ENCODE measurements at regions not wholly inside any gene's neighbourhood (a gene's known extent, or its start where the extent isn't known, plus 50 kb on each side); places are given as distances from the start of the nearest gene placed in this dataset.

DNA sequence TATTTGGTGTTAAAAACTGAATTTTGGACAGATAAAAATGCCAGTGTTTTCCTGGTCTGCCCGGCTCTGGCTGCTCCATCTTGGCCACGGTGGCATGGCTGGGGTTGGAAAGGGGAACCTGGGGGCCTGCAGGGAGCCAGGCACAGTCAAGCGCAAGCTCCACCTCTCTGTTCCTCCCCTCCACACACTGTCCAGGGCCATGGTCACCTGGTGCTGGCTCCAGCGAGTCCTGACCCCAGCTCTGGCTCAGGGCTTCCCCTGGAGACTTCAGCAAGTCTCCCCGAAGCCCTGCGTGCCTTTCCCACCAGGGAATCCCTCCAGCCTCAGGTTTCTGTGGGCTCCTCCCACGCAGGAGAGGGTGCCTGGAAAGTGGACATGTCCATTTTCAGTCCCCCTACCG is 298.5 kb downstream of the QKI start:
- ChIA-PET POLR2A (interaction anchor here (1.2 kb wide), 1 partner anchor 64 kb away, joined by 4 read pairs; no protein-coding TSS in a partner anchor), CTCF (ENCODE audit: low intra/inter-chr PET ratio) (no interaction called here)
- ATAC-seq: peak; percentile 20; the same call in 2 of the 3 replicates
- TF ChIP-seq CREBBP (IDR thresholded peaks at IDR 0.05; ENCODE audit: low read depth, low read length): no peak
- TF ChIP-seq GATAD2A (IDR thresholded peaks at IDR 0.05): no peak
- no peak for TF ChIP-seq CTBP1 (IDR thresholded peaks at IDR 0.05; ENCODE audit: borderline replicate concordance)
- TF ChIP-seq, protein P1, sequence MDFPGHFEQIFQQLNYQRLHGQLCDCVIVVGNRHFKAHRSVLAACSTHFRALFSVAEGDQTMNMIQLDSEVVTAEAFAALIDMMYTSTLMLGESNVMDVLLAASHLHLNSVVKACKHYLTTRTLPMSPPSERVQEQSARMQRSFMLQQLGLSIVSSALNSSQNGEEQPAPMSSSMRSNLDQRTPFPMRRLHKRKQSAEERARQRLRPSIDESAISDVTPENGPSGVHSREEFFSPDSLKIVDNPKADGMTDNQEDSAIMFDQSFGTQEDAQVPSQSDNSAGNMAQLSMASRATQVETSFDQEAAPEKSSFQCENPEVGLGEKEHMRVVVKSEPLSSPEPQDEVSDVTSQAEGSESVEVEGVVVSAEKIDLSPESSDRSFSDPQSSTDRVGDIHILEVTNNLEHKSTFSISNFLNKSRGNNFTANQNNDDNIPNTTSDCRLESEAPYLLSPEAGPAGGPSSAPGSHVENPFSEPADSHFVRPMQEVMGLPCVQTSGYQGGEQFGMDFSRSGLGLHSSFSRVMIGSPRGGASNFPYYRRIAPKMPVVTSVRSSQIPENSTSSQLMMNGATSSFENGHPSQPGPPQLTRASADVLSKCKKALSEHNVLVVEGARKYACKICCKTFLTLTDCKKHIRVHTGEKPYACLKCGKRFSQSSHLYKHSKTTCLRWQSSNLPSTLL (IDR thresholded peaks at IDR 0.05): no peak
- TF ChIP-seq CBX5 (IDR thresholded peaks at IDR 0.05; ENCODE audit: borderline replicate concordance, low read depth): no peak
- no peak for TF ChIP-seq CEBPZ (IDR thresholded peaks at IDR 0.05; ENCODE audit: borderline replicate concordance, low read depth, low read length)
- TF ChIP-seq GABPA (tag; conservative IDR thresholded peaks at IDR 0.05; ENCODE audit: low read depth): no peak
- no peak for TF ChIP-seq ZFP30 (CRISPR knock-in tag; IDR thresholded peaks at IDR 0.05; ENCODE audit: borderline replicate concordance)
- no peak for TF ChIP-seq KLF1 (tag; IDR thresholded peaks at IDR 0.05)
- TF ChIP-seq SMC3 (conservative IDR thresholded peaks at IDR 0.05; ENCODE audit: insufficient read depth, low read depth, low read length): no peak
- no peak for TF ChIP-seq MTA1 (IDR thresholded peaks at IDR 0.05; ENCODE audit: borderline replicate concordance)
- Histone ChIP-seq H3K4me3 (no peak overlapping the region), H3K4me1 (replicated peaks in 1 of 2; ENCODE audit: control insufficient read depth in 2 of 2, insufficient read depth in 2 of 2, low read length in 2 of 2) (peaks cover 8% of the 10 kb centered on the region in 2 experiments; a peak in 4 of 5 replicates), H3K27me3 (ENCODE audit: control insufficient read depth in 2 of 2, insufficient read depth in 2 of 2, low read length in 2 of 2) (peaks cover 2 to 33% of the 10 kb centered on the region in 2 experiments; a peak in 3 of 5 replicates), H3K4me2 (ENCODE audit: insufficient read depth, low read length) (no peak overlapping the region; the same call in 1 of the 2 replicates), H3K9me3 (replicated peaks; ENCODE audit: control insufficient read depth, insufficient read depth, low read depth, low read length) (no peaks in the 10 kb centered on the region), H2AFZ (ENCODE audit: low read depth, low read length) (no peak overlapping the region), H3K9me1 (ENCODE audit: control insufficient read depth, insufficient read depth, low read length) (no peaks in the 10 kb centered on the region), H3K27ac (ENCODE audit: extremely low read depth, low read depth, low read length) (no peak overlapping the region), H3K9ac (ENCODE audit: insufficient read depth in 1 of 2, low read depth in 2 of 2, low read length in 2 of 2) (no peak overlapping the region), H4K20me1 (replicated peaks; ENCODE audit: control insufficient read depth, insufficient read depth, low read length) (no peaks in the 10 kb centered on the region), H3K36me3 (ENCODE audit: control insufficient read depth, insufficient read depth, low read length) (no peaks in the 10 kb centered on the region), H3K79me2 (ENCODE audit: control insufficient read depth, insufficient read depth, low read length) (no peaks in the 10 kb centered on the region)
- BruUV-seq (replicated peaks): no TSS peak
- FAIRE-seq: no peak
- intact Hi-C loops (cut with micrococcal nuclease): loop anchor here (5.0 kb wide), 2 partner anchors 149 to 296 kb away; no protein-coding TSS in a partner anchor
- in situ Hi-C loops (cut with MboI): no loop called here
- WGBS (ENCODE audit: insufficient coverage, low coverage, missing lambda C conversion rate): 37% methylated on average over 6 of the region's 8 CpGs
- DNase-seq (ENCODE audit: extremely low read depth in 1 of 4, low spot score in 3 of 4): no peak

Data from K562 (cell line).